Left cardiac atrium (tissue), 4 donors: ENCODE measurements at regions not wholly inside any gene's neighbourhood (a gene's known extent, or its start where the extent isn't known, plus 50 kb on each side); places are given as distances from the start of the nearest gene placed in this dataset.

Experiments used
- ATAC-seq, 2 donors: fragments of 200-7000 bp; cut with Tn5 transposase; one replicate each; pipeline ENCODE4 v1.9.1; 2020; ENCODE audit warnings: mild to moderate bottlenecking in 2 of 2, moderate library complexity in 2 of 2
- DNase-seq: peaks from one replicate; pipeline ENCODE4 v3.0.0-alpha.2; 2020
- intact Hi-C, 2 donors: fragments of 100-400 bp; cut with DNase I; formaldehyde crosslinking; loops; one replicate each; pipeline versions ENCODE4 v1.14.1 to v1.15.1; 2022 to 2023
- donor health status: DM: no; HTN: yes; CAD: no.
- donor health status: DM: no; HTN: yes; CAD: no; lungs with severe emphysema.
- donor health status: DM: yes; HTN: yes; CAD: no.
- donor health status: Dilated cardiomyopathy.

GRCh38 chr12:88435334-88436076, 144.8 kb downstream of the KITLG start:
- DNase-seq: no peak
- ATAC-seq: no peak
- intact Hi-C loops: no loop called here

GRCh38 chr12:88437226-88437625, 143.0 kb downstream of the KITLG start:
- no peak for DNase-seq
- intact Hi-C loops: no loop called here
- ATAC-seq: no peak
